Inferior parietal cortex (tissue), 1 donor: ENCODE measurements at regions not wholly inside any gene's neighbourhood (a gene's known extent, or its start where the extent isn't known, plus 50 kb on each side); places are given as distances from the start of the nearest gene placed in this dataset.

Experiments
- DNase-seq: peaks from one replicate; pipeline ENCODE4 v3.0.0-alpha.2; 2016; ENCODE audit errors: extremely low spot score

DNA sequence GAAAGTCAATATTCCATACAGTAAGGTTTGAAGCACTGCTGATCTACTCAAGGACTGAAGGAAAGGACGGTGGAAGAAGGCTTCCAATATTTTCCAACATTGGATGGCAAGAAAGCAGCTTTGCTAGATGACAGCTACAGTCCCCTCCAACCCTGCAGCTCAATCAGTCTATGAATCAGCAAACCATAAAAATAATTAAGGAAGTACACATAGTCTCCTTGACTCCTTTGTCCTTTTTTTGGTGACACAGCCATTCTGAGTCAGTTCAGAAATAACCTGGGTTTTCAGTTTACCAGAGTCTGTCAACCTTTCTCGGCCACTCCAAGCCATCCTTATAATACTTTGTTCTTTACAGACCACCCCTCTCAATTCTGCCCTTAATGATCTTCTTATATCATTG lies 232.5 kb downstream of the IBTK start:
- DNase-seq: no peak

DNA sequence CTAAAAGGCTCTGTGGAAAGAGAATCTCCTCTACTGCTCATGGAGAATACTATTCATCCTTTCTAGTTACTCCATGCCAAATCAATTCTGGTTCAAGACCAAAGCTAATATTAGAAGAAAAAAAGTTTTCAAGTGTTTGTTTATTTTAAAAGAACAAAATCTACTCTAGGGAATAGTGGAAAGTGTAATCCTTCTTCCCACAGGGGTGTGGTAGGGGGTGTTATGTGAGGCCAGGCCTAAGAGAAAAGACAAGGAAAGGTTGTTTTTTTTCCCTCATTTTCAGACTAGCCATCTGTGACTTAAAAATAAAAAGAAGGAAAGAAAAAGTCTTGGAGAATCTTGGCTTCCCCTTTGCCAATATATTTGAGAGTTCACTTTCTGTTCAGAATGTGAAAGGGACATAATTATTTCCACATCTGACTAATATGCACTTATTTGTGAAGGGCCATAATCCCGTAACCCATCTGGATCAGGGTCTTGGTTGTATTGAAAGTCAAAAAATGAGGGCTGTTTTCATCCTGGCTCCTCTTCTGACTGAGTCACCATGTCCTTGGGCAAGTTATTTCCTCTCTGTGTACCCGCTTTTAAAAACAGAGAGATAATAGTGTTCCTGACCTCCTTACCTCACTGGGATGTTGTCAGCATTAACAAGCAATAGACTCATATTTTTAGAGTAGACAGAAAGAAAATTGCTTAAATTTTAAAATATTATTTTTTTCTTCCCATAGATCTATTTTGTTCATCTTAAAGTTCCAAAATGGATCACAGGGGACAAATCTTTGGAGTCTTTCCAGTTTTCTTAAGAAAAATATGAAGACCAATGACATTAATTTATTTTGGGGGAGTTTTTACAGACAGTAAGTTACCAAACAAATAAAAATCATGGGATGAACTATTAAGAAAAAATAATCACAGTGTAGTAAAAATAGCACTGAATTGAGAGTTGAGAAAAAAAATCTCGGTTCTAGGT lies 233.7 kb downstream of the IBTK start:
- no peak for DNase-seq

DNA sequence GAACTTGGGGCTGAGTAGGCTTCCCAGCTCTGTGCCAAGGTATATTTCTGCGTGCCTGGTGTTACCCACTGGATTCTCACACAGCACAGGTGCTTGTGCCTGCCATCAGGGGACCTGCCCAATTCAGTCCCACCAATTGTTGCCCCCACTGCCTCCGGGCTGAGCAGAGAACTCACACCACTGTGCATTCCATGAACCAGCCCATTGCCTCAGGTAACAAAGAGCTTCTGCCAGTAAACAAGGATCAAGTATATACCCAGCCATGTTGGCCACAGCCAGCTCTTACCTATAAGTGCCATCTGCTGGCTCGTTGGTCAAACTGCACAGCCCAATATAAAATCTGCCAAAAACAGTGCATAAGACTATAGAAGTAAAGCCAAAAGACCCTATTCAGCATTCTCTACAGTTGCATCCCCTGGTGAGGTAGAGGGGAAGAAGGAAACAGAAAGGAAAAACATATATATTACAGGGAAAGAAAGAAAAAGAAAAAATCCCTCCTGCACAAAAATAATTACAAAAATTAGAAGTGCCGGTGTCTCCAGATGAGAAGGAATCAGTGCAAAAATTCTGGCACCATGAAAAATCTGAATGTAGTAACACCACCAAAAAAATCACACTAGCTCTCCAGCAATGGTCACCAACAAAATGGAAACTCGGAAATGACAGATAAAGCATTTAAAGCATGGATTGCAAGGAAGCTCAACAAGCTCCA lies 241.4 kb downstream of the IBTK start:
- DNase-seq: no peak

DNA sequence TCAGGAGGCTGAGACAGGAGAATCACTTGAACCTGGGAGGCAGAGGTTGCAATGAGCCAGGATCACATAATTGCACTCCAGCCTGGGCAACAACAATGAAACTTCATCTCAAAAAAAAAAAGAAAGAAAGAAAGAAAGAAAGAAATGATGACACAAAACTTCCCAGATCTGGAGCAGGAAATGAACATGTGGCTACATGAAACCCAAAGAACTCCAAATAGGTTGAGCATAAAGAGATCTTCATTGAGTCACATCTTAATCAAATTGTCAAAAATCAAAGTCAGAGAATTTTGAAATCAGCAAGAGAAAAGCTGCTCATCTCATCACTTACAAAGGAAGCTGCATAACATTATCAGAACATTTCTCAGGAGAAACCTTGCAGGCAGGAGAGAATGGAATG lies 247.0 kb downstream of the IBTK start:
- DNase-seq: no peak

DNA sequence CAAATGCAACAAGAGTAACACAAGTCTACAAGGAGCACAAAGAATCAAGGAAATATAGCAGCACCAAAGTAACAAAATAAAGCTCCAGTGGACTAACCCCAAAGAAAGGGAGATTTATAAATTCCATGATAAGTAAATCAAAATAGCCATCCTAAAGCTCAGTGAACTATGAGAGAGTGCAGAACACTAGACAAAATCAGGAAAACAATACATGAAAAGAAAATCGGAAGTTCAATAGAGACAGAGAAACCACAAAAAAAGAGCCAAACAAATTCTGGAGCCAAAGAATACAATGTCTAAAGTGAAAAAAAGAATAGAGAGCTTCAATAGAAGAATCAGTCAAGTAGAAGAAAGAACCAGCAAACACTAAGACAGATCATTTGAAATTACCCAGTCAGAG lies 247.3 kb upstream of the TENT5A start:
- no peak for DNase-seq

DNA sequence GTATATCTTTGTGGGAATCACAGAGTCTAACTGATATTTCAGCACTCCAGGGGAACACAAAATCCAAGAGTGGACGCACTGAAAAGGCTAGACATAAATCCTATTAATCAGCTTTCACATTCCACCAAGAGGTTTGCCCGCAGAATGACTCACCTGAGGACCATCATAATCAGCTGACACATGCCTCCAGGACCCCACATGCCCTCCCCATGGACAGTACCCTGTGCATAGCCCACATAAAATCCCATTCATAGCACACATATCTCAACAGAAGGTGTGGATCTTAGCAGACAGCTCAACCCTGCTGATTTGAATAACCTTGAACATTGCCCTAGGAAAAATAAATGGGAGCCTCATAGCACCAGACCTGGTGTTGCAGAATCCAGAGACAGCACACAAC lies 246.8 kb upstream of the TENT5A start:
- no peak for DNase-seq

DNA sequence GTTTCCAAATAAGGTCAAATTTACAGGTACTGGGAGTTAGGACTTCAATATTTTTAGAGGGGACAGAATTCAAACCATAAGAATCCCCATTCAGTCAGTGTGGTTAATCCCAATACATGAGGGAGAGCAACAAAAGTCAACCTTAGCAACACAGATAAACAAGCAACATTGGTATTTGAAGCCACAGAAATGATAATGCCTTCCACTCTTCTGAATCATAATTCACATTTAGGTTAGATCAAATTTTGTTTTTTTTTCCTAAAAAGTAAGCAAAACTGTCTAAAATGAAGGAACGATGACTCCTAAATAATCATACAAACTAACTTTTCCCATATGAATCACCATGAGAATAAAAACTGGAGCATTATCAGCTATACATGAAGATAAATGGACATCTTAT lies 246.0 kb upstream of the TENT5A start:
- no peak for DNase-seq

DNA sequence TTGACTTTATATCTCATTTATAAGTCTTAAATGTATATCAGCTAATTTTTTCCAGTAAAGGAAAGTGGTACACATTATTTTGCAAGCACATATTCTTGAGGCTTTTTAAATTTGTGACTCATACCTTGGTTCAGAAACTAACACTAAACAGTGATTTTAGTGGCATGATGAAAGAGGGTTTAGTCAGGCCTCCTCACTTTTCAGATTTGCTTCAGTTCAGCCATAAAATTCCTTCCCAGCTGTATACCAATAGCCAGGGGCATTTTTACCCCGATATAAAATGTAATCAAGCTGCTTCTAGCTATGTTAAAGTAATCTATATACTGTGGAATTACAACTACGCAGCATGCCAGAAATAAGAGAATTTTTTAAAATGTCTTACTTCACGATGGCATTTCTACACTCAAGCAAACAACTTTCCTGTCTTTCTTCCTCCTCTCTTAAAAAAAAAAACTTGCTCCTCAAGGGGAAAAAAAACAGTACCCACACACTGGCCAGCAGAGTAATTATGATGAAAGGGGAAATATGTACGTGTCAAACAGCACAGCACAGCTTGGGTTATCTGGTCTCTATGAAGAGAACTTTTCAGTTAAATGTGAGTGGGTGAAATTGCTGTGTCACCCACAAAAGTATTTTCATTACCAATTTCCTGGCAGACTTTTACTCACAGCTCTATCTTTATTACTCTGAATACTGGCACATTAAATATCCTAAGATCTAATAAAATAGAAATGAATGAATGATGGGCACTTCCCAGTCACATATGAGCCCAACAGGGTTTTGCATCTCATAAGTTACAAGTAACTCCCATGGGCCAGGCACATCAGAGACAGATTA lies 244.8 kb upstream of the TENT5A start:
- no peak for DNase-seq

DNA sequence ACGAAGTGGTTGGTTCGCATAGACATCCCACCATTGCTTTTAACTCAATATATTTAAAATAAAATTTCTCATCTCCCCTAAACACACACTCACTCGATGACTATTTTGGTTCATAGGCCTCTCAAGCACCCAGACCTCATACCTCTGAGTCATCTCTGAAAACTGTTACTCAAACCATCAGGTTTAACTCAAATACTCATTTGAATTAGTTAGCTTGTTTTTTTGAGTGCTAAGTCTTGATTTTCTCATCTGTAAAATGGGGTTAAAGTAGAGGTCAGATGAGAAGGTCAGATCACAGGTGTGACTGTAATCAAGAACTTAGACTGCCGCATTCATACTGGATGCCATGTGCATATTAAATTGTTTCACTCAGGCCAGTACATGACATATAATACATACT lies 243.9 kb upstream of the TENT5A start:
- DNase-seq: no peak

DNA sequence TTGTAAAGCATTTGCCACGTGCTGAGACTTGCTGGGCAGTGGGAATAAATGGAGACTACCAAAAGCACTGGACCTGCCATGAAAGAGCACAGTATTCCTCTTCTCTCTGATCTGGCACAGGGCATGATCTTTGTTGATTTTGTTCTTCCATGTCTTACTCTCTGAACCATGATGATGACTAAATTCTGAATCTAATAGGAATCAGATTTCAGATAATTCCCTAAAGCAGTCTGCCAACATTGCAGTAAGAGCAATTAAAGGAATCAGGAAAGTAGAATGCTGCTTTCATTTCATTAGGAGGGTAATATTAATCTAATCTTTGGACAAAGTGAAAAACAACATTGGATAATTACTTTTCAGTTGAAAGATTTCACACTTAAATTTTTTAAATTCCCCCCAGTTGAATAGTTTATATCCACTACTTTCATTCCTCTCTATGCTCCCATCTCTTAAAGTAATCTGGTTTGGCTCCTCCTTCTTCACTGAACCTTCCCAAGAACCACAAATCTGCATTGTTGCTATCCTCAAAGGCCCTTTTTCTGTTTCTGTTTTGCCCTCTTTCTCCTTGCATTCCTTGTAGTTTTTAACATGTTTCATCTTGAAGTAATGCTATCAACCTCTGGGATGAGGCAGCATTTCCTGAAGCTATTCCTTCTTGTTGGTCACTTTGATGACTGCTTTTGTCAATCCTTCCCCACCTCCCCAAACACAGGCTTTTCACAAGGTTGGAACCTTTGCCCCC lies 243.2 kb upstream of the TENT5A start:
- DNase-seq: no peak

DNA sequence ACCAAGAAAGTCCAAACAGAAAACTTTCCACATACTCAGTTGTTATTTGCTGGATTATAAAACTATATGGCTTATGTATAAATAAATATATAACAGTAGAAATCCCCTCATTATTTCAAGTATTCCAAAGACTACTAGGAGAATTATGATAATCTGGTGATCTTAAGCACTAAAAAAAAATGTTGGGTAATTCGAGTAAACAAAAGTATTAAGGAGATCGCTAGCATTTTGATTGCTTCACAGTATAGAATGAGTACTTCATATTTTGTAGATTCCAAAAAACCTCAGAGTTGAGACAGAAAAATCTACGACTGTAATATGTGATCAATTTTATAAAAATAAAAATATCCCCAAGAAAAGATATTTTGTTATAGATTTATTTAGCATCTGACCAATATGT lies 236.4 kb upstream of the TENT5A start:
- no peak for DNase-seq

DNA sequence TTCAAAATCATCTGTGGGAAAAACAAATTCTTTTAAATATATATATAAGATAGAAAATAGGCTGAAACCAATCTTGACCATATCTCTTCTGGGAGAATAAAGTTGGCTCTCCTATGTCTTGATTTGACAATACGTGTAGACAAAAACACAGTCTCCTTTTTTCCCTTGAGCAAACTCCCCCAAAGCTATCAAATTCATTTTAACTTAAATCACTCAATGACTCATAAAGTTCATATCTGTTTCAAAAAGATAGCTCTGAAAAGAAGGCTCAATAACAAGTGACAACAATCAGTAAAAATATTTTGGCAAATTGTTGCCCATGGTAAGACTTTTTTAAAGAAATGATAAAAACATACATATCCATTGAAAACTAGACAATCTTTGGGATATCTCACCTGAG lies 236.0 kb upstream of the TENT5A start:
- DNase-seq: no peak

DNA sequence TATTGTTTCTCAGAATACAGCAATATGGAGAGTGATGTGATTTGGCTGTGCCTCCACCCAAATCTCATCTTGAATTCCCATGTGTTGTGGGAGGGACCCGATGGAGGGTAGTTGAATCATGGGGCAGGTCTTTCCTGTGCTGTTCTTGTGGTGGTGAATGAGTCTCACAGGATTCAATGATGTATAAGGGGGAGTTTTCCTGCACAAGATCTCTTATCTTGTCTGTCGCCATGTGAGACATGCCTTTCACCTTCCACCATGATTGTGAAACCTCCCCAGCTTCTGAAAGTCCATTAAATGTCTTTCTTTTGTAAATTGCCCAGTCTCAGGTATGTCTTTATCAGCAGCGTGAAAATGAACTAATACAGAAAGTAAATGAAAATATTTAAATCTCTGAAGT lies 234.8 kb upstream of the TENT5A start:
- DNase-seq: no peak

DNA sequence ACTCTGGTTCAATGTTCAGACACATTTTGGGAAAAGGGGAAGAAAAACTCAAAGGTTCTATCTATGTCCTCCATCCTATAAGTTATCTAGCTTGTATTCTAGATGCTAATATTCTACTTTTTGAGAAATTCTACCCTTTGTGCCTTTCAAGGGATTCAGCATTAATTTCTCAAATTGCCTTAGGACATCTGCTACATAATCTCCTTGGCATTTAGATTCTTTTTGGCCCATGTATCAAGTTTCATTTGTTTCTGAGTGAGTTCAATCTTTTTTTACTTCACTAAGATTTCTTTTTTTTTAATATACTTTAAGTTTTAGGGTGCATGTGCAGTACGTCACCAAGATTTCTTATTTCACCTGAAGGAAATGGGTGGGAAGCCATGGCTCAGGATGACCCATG lies 232.7 kb upstream of the TENT5A start:
- DNase-seq: no peak

DNA sequence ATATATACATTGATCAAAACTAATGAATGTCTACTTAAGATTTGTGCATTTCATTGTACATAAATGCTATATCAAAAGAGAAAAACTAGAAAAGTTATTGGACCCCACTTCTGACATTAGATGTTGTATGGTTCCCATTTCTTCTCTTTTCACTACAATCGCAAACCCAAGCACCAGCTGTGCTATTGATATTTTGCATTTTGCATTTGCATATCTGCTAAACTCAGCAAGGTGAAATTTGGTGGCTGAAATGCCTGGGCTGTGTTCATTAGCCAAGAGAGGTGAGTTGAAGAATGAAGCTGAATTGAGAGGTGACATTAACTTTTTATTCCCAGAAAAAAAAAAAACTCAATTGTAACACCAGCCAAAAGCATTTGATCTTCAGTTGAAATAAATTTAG lies 232.1 kb upstream of the TENT5A start:
- DNase-seq: no peak

DNA sequence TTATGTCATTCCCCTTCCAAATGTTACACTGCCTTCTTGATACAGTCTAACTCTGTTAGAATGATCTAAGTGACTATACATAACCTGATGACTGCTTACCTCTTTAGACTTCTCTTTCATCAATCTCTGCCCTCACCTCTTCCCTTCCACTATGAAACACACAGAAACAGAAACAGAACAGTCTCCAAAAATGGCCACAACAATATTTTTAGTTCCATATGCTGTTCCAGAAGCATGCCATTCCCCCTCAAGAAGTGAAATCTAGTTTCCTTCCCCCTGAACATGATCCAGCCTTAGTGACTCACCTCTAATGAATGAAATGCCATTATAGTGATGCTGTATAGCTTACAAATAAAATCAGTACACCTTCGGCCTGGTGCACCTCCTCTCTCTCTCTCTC lies 229.3 kb upstream of the TENT5A start:
- no peak for DNase-seq

DNA sequence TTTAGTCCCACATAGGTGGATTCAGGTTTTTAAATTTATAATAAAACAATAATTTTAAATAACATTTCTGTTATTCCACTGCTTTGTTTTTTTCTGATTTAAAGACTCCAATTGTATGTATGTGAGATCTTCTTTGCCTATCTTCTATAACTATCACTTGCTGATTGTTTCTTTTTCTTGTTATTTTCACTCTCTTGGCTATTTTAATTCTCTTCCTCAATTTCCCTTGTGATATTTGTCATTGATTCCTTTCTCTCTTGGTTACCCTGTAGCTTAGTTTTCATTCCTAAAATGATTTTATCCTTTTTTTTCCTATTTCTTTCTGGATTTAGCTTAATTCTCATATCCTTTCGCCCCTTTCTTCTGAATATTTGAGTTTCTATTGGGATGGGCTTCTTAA lies 227.3 kb upstream of the TENT5A start:
- no peak for DNase-seq

DNA sequence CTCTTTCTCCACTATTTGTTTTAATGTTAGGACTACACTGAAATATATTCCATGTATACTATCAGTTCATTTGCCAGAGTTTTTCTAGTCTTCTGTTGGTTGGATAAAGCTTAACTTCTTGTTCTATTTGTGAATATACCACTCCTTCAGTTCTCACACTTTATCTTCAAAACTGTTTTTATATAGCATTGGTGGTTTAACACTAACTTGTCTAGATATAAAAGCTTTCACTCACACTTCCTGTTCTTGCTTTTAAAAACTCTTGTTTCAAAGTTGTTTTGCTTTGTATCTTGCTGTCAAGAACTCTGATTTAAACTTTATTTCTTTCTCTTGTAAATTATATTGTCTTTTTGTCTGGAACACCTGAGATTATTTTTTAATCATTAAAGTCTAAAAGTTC lies 226.8 kb upstream of the TENT5A start:
- DNase-seq: no peak

DNA sequence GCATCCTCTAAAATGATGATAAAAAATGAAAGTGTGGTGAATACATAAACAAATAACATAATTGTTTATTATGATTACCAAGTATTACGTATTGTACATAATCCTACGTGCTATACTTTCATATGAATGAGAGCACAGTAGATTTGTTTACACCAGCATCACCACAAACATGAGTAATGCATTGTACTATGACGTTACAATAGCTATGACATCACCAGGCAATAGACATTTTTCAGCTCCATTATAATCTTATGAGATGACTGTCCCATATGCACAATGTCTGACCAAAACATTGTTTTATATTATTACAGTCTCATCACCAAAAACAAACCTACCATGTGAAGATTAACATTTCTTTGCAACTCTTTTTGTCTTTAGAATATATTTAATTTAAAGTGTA lies 225.7 kb upstream of the TENT5A start:
- DNase-seq: no peak

DNA sequence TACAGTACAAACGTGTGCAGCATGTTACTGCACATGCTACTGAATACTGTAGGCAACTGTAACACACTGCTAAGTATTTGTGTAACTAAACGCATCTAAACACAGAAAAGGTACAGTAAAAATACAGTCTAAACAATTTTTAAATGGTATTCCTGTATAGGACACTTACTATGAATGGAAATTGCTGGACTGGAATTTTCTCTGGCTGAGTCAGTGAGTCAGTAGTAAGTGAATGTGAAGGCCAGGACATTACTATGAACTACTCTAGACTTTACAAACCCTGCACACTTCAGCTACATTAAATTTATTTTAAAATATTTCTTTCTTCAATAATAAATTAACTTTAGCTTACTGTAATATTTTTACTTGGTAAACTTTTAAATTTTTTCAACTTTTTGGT lies 225.0 kb upstream of the TENT5A start:
- DNase-seq: no peak

DNA sequence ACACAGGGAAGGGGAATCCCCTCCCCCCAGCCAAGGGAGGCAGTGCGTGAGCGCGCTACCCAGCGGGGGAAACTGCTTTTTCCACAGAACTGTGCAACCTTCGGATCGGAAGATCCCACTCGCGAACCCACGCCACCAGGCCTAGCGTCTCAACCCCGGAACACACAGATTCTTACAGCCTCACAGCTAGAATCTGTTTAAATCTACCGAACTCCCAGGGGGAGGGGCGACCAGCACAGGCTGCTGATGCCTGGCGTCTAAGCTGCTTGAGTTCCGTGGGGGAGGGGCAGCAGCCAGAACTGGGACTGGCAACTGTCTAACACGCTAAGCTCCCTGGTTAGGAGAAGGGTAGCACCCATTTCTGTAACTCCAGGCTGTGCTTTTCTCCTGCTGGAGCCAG lies 217.3 kb upstream of the TENT5A start:
- no peak for DNase-seq

DNA sequence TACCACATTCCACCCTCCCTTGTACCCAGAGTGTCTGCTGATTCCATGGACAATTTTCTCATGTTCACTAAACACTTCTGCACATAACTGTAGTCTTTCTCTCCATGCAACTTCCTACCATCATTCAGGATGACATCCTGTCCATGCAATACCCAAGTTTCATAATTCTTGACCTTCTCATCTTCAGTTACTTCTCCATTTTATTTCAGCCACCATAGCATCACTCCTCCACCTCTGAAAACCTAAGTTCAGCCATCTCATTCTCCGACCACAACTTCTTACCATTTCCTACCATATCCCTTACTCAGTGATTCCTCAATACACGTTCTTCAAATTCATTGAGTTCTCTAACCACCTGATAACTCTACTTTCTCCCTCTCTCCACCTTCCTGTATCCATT lies 216.5 kb upstream of the TENT5A start:
- no peak for DNase-seq
